SK-N-SH (cell line): ENCODE measurements at regions not wholly inside any gene's neighbourhood (a gene's known extent, or its start where the extent isn't known, plus 50 kb on each side); places are given as distances from the start of the nearest gene placed in this dataset.

Source experiments
- CTCF ChIA-PET: fragments of 300-600, 350-600 bp; formaldehyde crosslinking; extraction: SDS; loops from one replicate; lab custom pipeline; 2021; lab: Yijun Ruan, JAX
- POLR2A ChIA-PET: fragments of 350-600 bp; sonication (Branson Sonifier 250); formaldehyde crosslinking; extraction: SDS; loops from one replicate; lab custom pipeline; 2020; ENCODE audit warnings: antibody characterized with exemption, inconsistent platforms; lab: Yijun Ruan, JAX
- DNase-seq: peaks from one replicate; pipeline ENCODE4 v3.0.0; 2012
- H2AFZ ChIP-seq: fragments of 200-600 bp; sonication (generic); 2 replicates; pipeline ENCODE4 v1.8.1; 2016; ENCODE audit warnings: antibody characterized with exemption, mild to moderate bottlenecking, low read depth
- H3F3A ChIP-seq: fragments of 200-600 bp; sonication (generic); replicated peaks from 2 replicates; pipeline ENCODE3; 2016; ENCODE audit warnings: antibody characterized with exemption, mild to moderate bottlenecking; ENCODE audit not compliant: insufficient read depth
- H3K27ac ChIP-seq, 2 experiments: fragments of 200-500 bp in 1 of 2; fragments of 200-600 bp in 1 of 2; sonication (Bioruptor generic) in 1 of 2; sonication (generic), shearing (Covaris generic) in 1 of 2; 2 replicates each; pipeline versions ENCODE4 v1.5.1 to v1.6.1; 2014 to 2016; ENCODE audit warnings: low read depth in 2 of 2, inconsistent platforms in 1 of 2, low read length in 1 of 2, mild to moderate bottlenecking in 1 of 2, mixed read lengths in 1 of 2
- H3K27me3 ChIP-seq: fragments of 200-600 bp; sonication (generic), shearing (Covaris generic); 2 replicates; pipeline ENCODE4 v1.6.1; 2016; ENCODE audit warnings: mixed run types; ENCODE audit not compliant: insufficient read depth
- H3K36me3 ChIP-seq, 2 experiments: fragments of 200-500 bp in 1 of 2; fragments of 200-600 bp in 1 of 2; sonication (Bioruptor generic) in 1 of 2; sonication (generic) in 1 of 2; replicated peaks in 1 of 2; 2 replicates each; pipeline versions ENCODE3 to v1.5.1; 2014 to 2016; ENCODE audit warnings: low read length in 1 of 2, mild to moderate bottlenecking in 1 of 2; ENCODE audit not compliant: insufficient read depth in 2 of 2, control insufficient read depth in 1 of 2
- H3K4me1 ChIP-seq, 2 experiments: fragments of 200-500 bp in 1 of 2; fragments of 200-600 bp in 1 of 2; sonication (Bioruptor generic) in 1 of 2; sonication (generic), shearing (Covaris generic) in 1 of 2; 2 replicates each; pipeline versions ENCODE4 v1.5.1 to v1.6.1; 2014 to 2016; ENCODE audit warnings: low read depth in 1 of 2, low read length in 1 of 2, mixed run types in 1 of 2; ENCODE audit not compliant: insufficient read depth in 2 of 2, control insufficient read depth in 1 of 2
- H3K4me2 ChIP-seq: fragments of 200-600 bp; sonication (generic), shearing (Covaris generic); 2 replicates; pipeline ENCODE4 v1.6.1; 2017; ENCODE audit warnings: mixed run types
- H3K4me3 ChIP-seq, 2 experiments: fragments of 200-500 bp in 1 of 2; fragments of 200-600 bp in 1 of 2; sonication (Bioruptor generic) in 1 of 2; sonication (generic), shearing (Covaris generic) in 1 of 2; 2 replicates each; pipeline versions ENCODE4 v1.5.1 to v1.8.1; 2014 to 2016; ENCODE audit warnings: low read depth in 2 of 2, inconsistent platforms in 1 of 2, low read length in 1 of 2, mild to moderate bottlenecking in 1 of 2, mixed read lengths in 1 of 2, moderate library complexity in 1 of 2
- H3K79me2 ChIP-seq: fragments of 200-600 bp; sonication (generic); 2 replicates; pipeline ENCODE4 v1.8.1; 2017; ENCODE audit warnings: mild to moderate bottlenecking; ENCODE audit not compliant: insufficient read depth
- H3K9ac ChIP-seq: fragments of 200-600 bp; sonication (generic); 2 replicates; pipeline ENCODE4 v1.6.1; 2017; ENCODE audit warnings: mixed run types
- H3K9me2 ChIP-seq: fragments of 200-600 bp; sonication (generic); 2 replicates; pipeline ENCODE4 v1.6.1; 2017; ENCODE audit warnings: mixed run types
- H3K9me3 ChIP-seq: fragments of 200-600 bp; sonication (generic); 2 replicates; pipeline ENCODE4 v1.6.1; 2017; ENCODE audit warnings: mixed run types, mild to moderate bottlenecking, moderate library complexity
- H4K20me1 ChIP-seq: fragments of 200-600 bp; sonication (generic); 2 replicates; pipeline ENCODE4 v1.6.1; 2017; ENCODE audit warnings: mild to moderate bottlenecking, mixed run types; ENCODE audit not compliant: insufficient read depth
- CHD2 ChIP-seq: fragments of 150-350 bp; IDR thresholded peaks from 2 replicates; pipeline ENCODE4 v1.6.1; 2018; ENCODE audit warnings: low read length; ENCODE audit not compliant: partially characterized antibody
- FOSL2 ChIP-seq: IDR thresholded peaks from 2 replicates; pipeline ENCODE4 v1.4.0; 2012; ENCODE audit warnings: low read depth, mild to moderate bottlenecking, moderate library complexity, borderline replicate concordance
- FOXJ3 ChIP-seq: sonication (generic); formaldehyde crosslinking; IDR thresholded peaks from 2 replicates; pipeline ENCODE4 v1.5.1; 2020; ENCODE audit warnings: mild to moderate bottlenecking, missing genetic modification reagents
- FOXM1 ChIP-seq: IDR thresholded peaks from 2 replicates; pipeline ENCODE4 v1.4.0; 2012; ENCODE audit warnings: low read depth, mild to moderate bottlenecking
- IRF3 ChIP-seq: fragments of 150-350 bp; IDR thresholded peaks from 2 replicates; pipeline ENCODE4 v1.6.1; 2016; ENCODE audit warnings: mild to moderate bottlenecking, low read depth, low read length
- MXI1 ChIP-seq: IDR thresholded peaks from 2 replicates; pipeline ENCODE4 v1.6.1; 2012; ENCODE audit warnings: mild to moderate bottlenecking, low read depth, low read length, improper control_type of control experiment
- NRF1 ChIP-seq: IDR thresholded peaks from 2 replicates; pipeline ENCODE4 v1.6.1; 2012; ENCODE audit warnings: low read depth, mild to moderate bottlenecking, low read length
- RAD21 ChIP-seq: IDR thresholded peaks from 2 replicates; pipeline ENCODE4 v1.6.1; 2012; ENCODE audit warnings: mild to moderate bottlenecking, low read length
- RXRA ChIP-seq: IDR thresholded peaks from 2 replicates; pipeline ENCODE4 v1.4.0; 2012; ENCODE audit warnings: low read depth, mild to moderate bottlenecking, borderline replicate concordance
- SIN3A ChIP-seq: IDR thresholded peaks from 2 replicates; pipeline ENCODE4 v1.6.1; 2012; ENCODE audit warnings: low read depth, mild to moderate bottlenecking, low read length, moderate library complexity, borderline replicate concordance
- TAF1 ChIP-seq: IDR thresholded peaks from 2 replicates; pipeline ENCODE4 v1.6.1; 2012; ENCODE audit warnings: low read depth, mild to moderate bottlenecking, low read length, moderate library complexity, borderline replicate concordance
- TCF12 ChIP-seq: IDR thresholded peaks from 2 replicates; pipeline ENCODE4 v1.4.0; 2012
- USF1 ChIP-seq: IDR thresholded peaks from 2 replicates; pipeline ENCODE4 v1.4.0; 2012; ENCODE audit warnings: low read depth, borderline replicate concordance
- WGBS: methylation state at CpG from one replicate; pipeline ENCODE4 v1.1.6; 2017; ENCODE audit warnings: low lambda C conversion rate; 5-methylcytosine and 5-hydroxymethylcytosine counted together
- TF ChIP-seq, protein P1 (sequence below): fragments of 200-600 bp; sonication (generic); IDR thresholded peaks from 2 replicates; pipeline ENCODE4 v1.6.1; 2017; ENCODE audit warnings: antibody characterized with exemption, mild to moderate bottlenecking, moderate library complexity
- TF ChIP-seq, protein P2 (sequence below): IDR thresholded peaks from 2 replicates; pipeline ENCODE4 v1.6.1; 2012; ENCODE audit warnings: mild to moderate bottlenecking, low read depth, low read length, moderate library complexity

DNA sequence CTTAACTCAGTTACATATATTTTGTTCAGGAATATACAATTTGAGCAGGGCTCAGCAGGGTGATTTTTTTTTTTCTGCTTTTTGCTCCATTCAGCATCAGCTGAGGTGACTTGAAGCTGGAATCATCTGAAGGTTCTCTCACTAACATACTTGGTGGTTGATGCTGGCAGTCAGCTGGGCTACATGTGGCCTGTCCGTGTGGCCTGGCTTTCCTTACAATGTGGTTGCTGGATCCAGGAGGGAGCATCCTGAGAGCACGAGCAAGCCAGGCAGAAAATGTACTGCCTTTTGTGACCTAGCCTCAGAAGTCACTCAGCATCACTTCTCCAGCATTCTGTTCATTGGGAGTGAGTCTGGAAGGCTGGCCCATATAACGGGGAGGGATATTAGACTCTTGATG, 151.6 kb upstream of the E2F8 start:
- Histone ChIP-seq H2AFZ (no peak overlapping the region), H3F3A (no peaks in the 10 kb centered on the region), H3K4me3 (no peak overlapping the region), H3K4me2 (no peak overlapping the region), H3K9me3 (no peaks in the 10 kb centered on the region), H3K36me3 (no peaks in the 10 kb centered on the region), H3K27me3 (peaks cover 19% of the 10 kb centered on the region; the same call in 1 of the 2 replicates), H4K20me1 (no peaks in the 10 kb centered on the region), H3K9me2 (no peaks in the 10 kb centered on the region), H3K79me2 (no peaks in the 10 kb centered on the region), H3K9ac (no peak overlapping the region), H3K27ac (no peak overlapping the region), H3K4me1 (no peaks in the 10 kb centered on the region)
- no peak for DNase-seq
- TF ChIP-seq CHD2, result no peak
- no peak for TF ChIP-seq TCF12
- TF ChIP-seq, protein P1, sequence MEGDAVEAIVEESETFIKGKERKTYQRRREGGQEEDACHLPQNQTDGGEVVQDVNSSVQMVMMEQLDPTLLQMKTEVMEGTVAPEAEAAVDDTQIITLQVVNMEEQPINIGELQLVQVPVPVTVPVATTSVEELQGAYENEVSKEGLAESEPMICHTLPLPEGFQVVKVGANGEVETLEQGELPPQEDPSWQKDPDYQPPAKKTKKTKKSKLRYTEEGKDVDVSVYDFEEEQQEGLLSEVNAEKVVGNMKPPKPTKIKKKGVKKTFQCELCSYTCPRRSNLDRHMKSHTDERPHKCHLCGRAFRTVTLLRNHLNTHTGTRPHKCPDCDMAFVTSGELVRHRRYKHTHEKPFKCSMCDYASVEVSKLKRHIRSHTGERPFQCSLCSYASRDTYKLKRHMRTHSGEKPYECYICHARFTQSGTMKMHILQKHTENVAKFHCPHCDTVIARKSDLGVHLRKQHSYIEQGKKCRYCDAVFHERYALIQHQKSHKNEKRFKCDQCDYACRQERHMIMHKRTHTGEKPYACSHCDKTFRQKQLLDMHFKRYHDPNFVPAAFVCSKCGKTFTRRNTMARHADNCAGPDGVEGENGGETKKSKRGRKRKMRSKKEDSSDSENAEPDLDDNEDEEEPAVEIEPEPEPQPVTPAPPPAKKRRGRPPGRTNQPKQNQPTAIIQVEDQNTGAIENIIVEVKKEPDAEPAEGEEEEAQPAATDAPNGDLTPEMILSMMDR, result no peak
- no peak for TF ChIP-seq MXI1
- TF ChIP-seq IRF3, result no peak
- no peak for TF ChIP-seq NRF1
- no peak for TF ChIP-seq SIN3A
- TF ChIP-seq FOSL2, result no peak
- TF ChIP-seq, protein P2, sequence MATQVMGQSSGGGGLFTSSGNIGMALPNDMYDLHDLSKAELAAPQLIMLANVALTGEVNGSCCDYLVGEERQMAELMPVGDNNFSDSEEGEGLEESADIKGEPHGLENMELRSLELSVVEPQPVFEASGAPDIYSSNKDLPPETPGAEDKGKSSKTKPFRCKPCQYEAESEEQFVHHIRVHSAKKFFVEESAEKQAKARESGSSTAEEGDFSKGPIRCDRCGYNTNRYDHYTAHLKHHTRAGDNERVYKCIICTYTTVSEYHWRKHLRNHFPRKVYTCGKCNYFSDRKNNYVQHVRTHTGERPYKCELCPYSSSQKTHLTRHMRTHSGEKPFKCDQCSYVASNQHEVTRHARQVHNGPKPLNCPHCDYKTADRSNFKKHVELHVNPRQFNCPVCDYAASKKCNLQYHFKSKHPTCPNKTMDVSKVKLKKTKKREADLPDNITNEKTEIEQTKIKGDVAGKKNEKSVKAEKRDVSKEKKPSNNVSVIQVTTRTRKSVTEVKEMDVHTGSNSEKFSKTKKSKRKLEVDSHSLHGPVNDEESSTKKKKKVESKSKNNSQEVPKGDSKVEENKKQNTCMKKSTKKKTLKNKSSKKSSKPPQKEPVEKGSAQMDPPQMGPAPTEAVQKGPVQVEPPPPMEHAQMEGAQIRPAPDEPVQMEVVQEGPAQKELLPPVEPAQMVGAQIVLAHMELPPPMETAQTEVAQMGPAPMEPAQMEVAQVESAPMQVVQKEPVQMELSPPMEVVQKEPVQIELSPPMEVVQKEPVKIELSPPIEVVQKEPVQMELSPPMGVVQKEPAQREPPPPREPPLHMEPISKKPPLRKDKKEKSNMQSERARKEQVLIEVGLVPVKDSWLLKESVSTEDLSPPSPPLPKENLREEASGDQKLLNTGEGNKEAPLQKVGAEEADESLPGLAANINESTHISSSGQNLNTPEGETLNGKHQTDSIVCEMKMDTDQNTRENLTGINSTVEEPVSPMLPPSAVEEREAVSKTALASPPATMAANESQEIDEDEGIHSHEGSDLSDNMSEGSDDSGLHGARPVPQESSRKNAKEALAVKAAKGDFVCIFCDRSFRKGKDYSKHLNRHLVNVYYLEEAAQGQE, result no peak
- 45% methylated on average over 3 of the region's 3 CpGs for WGBS
- POLR2A ChIA-PET, result no interaction called here
- CTCF ChIA-PET, result interaction anchor here (1.6 kb wide), 1 partner anchor 322 kb away, joined by 3 read pairs; no protein-coding TSS in a partner anchor

DNA sequence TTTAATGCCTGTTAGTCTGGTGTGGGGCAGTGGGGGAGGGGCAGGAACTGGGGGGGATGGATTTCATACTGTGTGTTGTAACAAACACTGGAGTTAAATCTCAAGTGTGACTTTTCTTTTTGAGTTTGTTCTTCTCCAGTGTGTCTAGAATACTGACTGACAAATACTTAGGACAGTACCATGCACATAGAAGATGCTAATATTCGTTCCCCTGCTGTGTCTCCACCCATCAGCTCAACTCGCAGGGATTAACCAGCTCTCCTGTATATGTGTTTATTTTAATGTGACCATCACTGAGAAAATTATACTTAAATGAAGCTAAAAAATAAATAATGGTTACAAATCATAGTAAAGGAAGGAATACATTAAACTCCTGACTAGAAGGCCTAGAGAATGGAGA, 150.9 kb upstream of the E2F8 start:
- Histone ChIP-seq H3F3A (no peaks in the 10 kb centered on the region), H3K9me3 (no peaks in the 10 kb centered on the region), H3K4me1 (no peaks in the 10 kb centered on the region), H3K9me2 (no peaks in the 10 kb centered on the region), H4K20me1 (no peaks in the 10 kb centered on the region), H3K9ac (no peak overlapping the region), H3K4me2 (no peak overlapping the region), H3K27me3 (peaks cover 18% of the 10 kb centered on the region; the same call in 1 of the 2 replicates), H2AFZ (no peak overlapping the region), H3K79me2 (no peaks in the 10 kb centered on the region), H3K36me3 (no peaks in the 10 kb centered on the region), H3K27ac (no peak overlapping the region), H3K4me3 (no peak overlapping the region)
- TF ChIP-seq USF1 (no peak), FOXJ3 (CRISPR knock-in tag) (no peak), TAF1 (no peak), RAD21 (no peak), FOXM1 (no peak), RXRA (no peak)
- DNase-seq, result no peak
- WGBS, result 48% methylated on average over 2 of the region's 2 CpGs
- ChIA-PET POLR2A (no interaction called here), CTCF (interaction anchor here (1.6 kb wide), 1 partner anchor 321 kb away, joined by 3 read pairs; no protein-coding TSS in a partner anchor)
